Activated naive CD4-positive, alpha-beta T cell treated with anti-CD3 and anti-CD28 coated beads for 36 hours (primary cell): ENCODE measurements at regions not wholly inside any gene's neighbourhood (a gene's known extent, or its start where the extent isn't known, plus 50 kb on each side); places are given as distances from the start of the nearest gene placed in this dataset.

Experiments
- CTCF ChIA-PET: fragments of 350-600 bp; sonication (Branson Sonifier 250); formaldehyde crosslinking; loops from one replicate; lab custom pipeline; 2021; ENCODE audit warnings: antibody characterized with exemption; lab: Charles Lee
- DNase-seq: peaks from one replicate; pipeline ENCODE4 v3.0.0-alpha.2; 2020
- H3K27ac Mint-ChIP-seq: one replicate; pipeline ENCODE4 v1.8.0; 2021; ENCODE audit warnings: mild to moderate bottlenecking, mixed read lengths
- H3K27me3 Mint-ChIP-seq: one replicate; pipeline ENCODE4 v1.8.0; 2021; ENCODE audit warnings: low read depth, mixed read lengths
- H3K36me3 Mint-ChIP-seq: one replicate; pipeline ENCODE4 v1.8.0; 2021; ENCODE audit warnings: low read depth, mixed read lengths
- H3K4me1 Mint-ChIP-seq: one replicate; pipeline ENCODE4 v1.8.0; 2021; ENCODE audit warnings: low read depth, mixed read lengths
- H3K4me3 Mint-ChIP-seq: one replicate; pipeline ENCODE4 v1.8.0; 2021; ENCODE audit warnings: mild to moderate bottlenecking, moderate library complexity, mixed read lengths
- H3K9me3 Mint-ChIP-seq: one replicate; pipeline ENCODE4 v1.8.0; 2021; ENCODE audit warnings: mixed read lengths
- intact Hi-C: fragments of 100-400 bp; cut with micrococcal nuclease; formaldehyde crosslinking; loops from one replicate; pipeline ENCODE4 v1.15.1; 2023

DNA sequence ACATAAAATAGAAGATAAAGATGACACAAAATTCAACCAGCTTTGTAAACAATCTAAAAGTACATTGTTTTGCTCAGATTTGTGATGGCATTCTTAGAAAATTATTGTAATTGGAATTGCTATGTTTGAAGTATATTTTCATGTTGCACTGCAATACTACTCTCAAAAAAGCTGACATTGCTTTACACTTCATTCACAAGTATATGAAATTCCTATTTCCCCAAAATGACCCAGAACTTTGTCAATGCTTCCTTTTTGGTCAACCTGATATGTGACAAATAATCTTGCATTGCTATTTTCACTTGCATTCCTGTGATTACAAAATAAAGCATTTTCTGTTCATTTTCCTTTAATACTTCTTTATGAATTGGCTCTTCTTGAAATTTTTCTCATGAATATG, 104.1 kb upstream of the BMP5 start:
- H3K27me3 Mint-ChIP-seq: no peaks in the 10 kb centered on the region
- CTCF ChIA-PET: interaction anchor here (0.6 to 1.2 kb wide), 2 partner anchors 8 to 614 kb away, joined by 3 read pairs; no protein-coding TSS in a partner anchor
- H3K27ac Mint-ChIP-seq: no peak overlapping the region
- intact Hi-C loops: no loop called here
- H3K9me3 Mint-ChIP-seq: no peaks in the 10 kb centered on the region
- no peak for DNase-seq
- H3K4me1 Mint-ChIP-seq: no peaks in the 10 kb centered on the region
- H3K36me3 Mint-ChIP-seq: no peaks in the 10 kb centered on the region
- H3K4me3 Mint-ChIP-seq: no peak overlapping the region

- intact Hi-C loops: no loop called here
- no peak for DNase-seq
- Mint-ChIP-seq H3K9me3 (no peaks in the 10 kb centered on the region), H3K4me1 (no peaks in the 10 kb centered on the region), H3K27me3 (no peaks in the 10 kb centered on the region), H3K36me3 (no peaks in the 10 kb centered on the region), H3K27ac (no peak overlapping the region), H3K4me3 (no peak overlapping the region)
- CTCF ChIA-PET: interaction anchor here (0.7 to 1.2 kb wide), 2 partner anchors 10 to 1165 kb away, joined by 3 read pairs; no protein-coding TSS in a partner anchor
These were observed 102.7 kb upstream of the BMP5 start for GRCh38 chr6:55977959-55978665.

- Mint-ChIP-seq H3K4me1 (no peaks in the 10 kb centered on the region), H3K27me3 (no peaks in the 10 kb centered on the region), H3K9me3 (no peaks in the 10 kb centered on the region), H3K4me3 (no peak overlapping the region), H3K36me3 (no peaks in the 10 kb centered on the region), H3K27ac (no peak overlapping the region)
- no peak for DNase-seq
- CTCF ChIA-PET: no interaction called here
- intact Hi-C loops: no loop called here
These were observed 99.3 kb upstream of the BMP5 start for GRCh38 chr6:55974688-55975087.

DNA sequence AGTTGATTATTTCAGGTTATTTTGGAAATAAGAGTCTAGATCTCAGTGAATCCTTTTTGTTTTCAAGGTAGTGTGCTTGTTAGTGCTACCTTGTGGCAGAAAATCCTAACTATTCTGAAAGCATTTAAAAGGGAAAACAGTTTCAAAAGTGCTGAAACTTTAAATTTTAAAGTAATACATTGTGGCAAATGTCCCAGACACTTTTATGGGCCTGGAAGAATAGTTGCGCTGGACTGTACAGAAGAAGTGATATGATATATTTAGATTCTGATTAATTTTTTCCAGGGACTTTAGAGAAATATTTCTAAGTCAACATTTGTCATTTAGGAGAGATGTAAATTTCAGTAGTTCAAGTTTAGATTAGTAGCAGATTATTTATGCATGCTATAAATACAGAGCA, 96.7 kb upstream of the BMP5 start:
- intact Hi-C loops: no loop called here
- Mint-ChIP-seq H3K9me3 (no peaks in the 10 kb centered on the region), H3K27me3 (no peaks in the 10 kb centered on the region), H3K4me1 (no peaks in the 10 kb centered on the region), H3K27ac (no peak overlapping the region), H3K4me3 (no peak overlapping the region), H3K36me3 (no peaks in the 10 kb centered on the region)
- no peak for DNase-seq
- CTCF ChIA-PET: no interaction called here

DNA sequence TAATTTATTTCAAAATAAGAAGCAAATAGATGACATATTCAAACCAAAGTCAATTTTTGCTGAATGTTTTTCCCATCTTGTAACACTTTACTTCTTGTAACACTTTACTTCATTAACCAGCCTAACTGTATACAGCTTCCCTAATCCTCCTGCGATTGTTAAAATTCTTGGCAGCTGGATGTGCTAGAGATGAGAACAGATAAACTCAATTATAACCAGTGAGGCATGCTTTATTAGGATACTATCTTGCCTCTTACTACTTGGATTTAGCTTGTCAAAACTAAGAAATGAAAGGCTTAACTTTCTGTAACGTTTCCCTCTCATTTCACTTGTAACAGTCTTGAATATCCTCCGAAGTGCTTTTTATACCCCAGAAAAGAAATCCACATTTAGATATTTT, 94.1 kb upstream of the BMP5 start:
- CTCF ChIA-PET: no interaction called here
- no peaks in the 10 kb centered on the region for H3K4me1 Mint-ChIP-seq
- no peak overlapping the region for H3K27ac Mint-ChIP-seq
- H3K9me3 Mint-ChIP-seq: no peaks in the 10 kb centered on the region
- intact Hi-C loops: no loop called here
- no peak for DNase-seq
- no peaks in the 10 kb centered on the region for H3K36me3 Mint-ChIP-seq
- no peaks in the 10 kb centered on the region for H3K27me3 Mint-ChIP-seq
- H3K4me3 Mint-ChIP-seq: no peak overlapping the region

GRCh38 chr6:55968926-55969325, 93.5 kb upstream of the BMP5 start:
- CTCF ChIA-PET: no interaction called here
- Mint-ChIP-seq H3K27ac (no peak overlapping the region), H3K4me1 (no peaks in the 10 kb centered on the region), H3K4me3 (no peak overlapping the region), H3K36me3 (no peaks in the 10 kb centered on the region), H3K9me3 (no peaks in the 10 kb centered on the region), H3K27me3 (no peaks in the 10 kb centered on the region)
- DNase-seq: no peak
- intact Hi-C loops: no loop called here

GRCh38 chr6:55964136-55964535, 88.7 kb upstream of the BMP5 start:
- Mint-ChIP-seq H3K36me3 (no peaks in the 10 kb centered on the region), H3K27ac (no peak overlapping the region), H3K4me1 (no peaks in the 10 kb centered on the region), H3K9me3 (no peaks in the 10 kb centered on the region), H3K27me3 (no peaks in the 10 kb centered on the region), H3K4me3 (no peak overlapping the region)
- no peak for DNase-seq
- CTCF ChIA-PET: no interaction called here
- intact Hi-C loops: no loop called here

DNA sequence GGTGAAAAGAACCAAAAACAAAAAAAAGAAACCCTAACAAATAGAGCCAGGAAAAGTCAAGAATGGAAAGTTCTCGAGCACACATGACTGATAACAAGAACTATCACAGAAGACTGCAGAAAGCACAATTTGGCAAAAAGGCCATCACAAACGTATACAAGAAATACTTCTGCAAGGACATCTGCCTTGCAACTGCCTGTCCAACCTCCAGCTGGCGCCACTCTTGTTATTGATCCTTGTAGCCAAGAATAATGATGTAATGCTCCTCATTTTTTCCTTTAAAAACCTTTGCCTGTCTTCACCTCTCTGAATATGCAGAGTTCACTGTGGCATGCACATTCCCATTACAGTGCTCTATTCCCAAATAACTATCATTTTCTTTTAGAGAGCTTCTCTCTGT, 87.9 kb upstream of the BMP5 start:
- no peak for DNase-seq
- Mint-ChIP-seq H3K36me3 (no peaks in the 10 kb centered on the region), H3K9me3 (no peaks in the 10 kb centered on the region), H3K27me3 (no peaks in the 10 kb centered on the region), H3K4me1 (no peaks in the 10 kb centered on the region), H3K27ac (no peak overlapping the region), H3K4me3 (no peak overlapping the region)
- intact Hi-C loops: no loop called here
- CTCF ChIA-PET: no interaction called here

DNA sequence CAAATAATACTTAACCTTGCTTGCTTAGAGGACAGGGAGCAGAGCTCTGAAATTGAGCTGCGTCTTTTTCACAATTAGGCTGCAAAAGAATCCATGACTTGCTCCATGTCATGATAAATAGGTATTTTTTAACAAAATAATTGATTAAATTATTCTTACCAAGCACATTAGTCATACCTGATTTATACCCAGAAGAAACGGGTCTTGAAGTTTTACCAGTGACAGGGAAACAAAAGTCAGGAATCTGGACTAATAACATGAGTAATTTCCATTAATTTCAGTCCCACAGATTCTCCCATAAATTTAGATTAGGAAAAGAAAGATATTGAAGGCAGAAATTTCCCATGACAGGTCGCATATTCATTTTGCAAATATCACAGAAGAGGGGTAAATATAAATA, 85.0 kb upstream of the BMP5 start:
- Mint-ChIP-seq H3K36me3 (no peaks in the 10 kb centered on the region), H3K4me3 (no peak overlapping the region), H3K27me3 (no peaks in the 10 kb centered on the region), H3K9me3 (no peaks in the 10 kb centered on the region), H3K4me1 (no peaks in the 10 kb centered on the region), H3K27ac (no peak overlapping the region)
- DNase-seq: no peak
- intact Hi-C loops: no loop called here
- CTCF ChIA-PET: no interaction called here

GRCh38 chr6:55958790-55959189, 83.4 kb upstream of the BMP5 start:
- H3K27me3 Mint-ChIP-seq: no peaks in the 10 kb centered on the region
- intact Hi-C loops: loop anchor here (10.0 kb wide), 1 partner anchor 684 kb away; no protein-coding TSS in a partner anchor
- no peaks in the 10 kb centered on the region for H3K4me1 Mint-ChIP-seq
- CTCF ChIA-PET: no interaction called here
- no peaks in the 10 kb centered on the region for H3K36me3 Mint-ChIP-seq
- H3K27ac Mint-ChIP-seq: no peak overlapping the region
- H3K4me3 Mint-ChIP-seq: no peak overlapping the region
- no peaks in the 10 kb centered on the region for H3K9me3 Mint-ChIP-seq
- DNase-seq: no peak

DNA sequence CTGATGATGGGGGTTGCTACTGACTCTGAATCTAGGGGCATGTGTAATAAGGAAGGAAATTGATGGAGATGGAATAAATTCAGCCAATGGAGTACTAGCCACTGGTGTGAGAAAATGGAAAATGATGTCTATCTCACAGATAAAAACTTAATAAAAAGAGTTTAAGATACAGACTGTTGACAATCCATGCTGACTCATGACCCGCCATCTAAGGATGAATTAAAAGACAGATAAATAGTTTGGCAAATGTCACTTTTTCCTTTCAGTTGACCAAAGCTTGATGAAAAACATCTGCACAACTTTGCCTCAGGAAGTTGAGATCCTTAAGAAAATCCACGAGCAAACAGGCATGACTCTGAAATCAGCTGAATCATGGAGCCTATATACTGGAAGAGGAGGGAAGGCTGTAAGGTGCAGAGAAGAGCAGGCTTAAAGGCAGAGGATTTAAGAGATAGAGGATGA, 82.6 kb upstream of the BMP5 start:
- Mint-ChIP-seq H3K36me3 (no peaks in the 10 kb centered on the region), H3K27me3 (no peaks in the 10 kb centered on the region), H3K4me3 (no peak overlapping the region), H3K9me3 (no peaks in the 10 kb centered on the region), H3K4me1 (no peaks in the 10 kb centered on the region), H3K27ac (no peak overlapping the region)
- intact Hi-C loops: loop anchor here (10.0 kb wide), 1 partner anchor 683 kb away; no protein-coding TSS in a partner anchor
- CTCF ChIA-PET: no interaction called here
- DNase-seq: no peak

GRCh38 chr6:55955684-55956083, 80.3 kb upstream of the BMP5 start:
- Mint-ChIP-seq H3K27me3 (no peaks in the 10 kb centered on the region), H3K9me3 (peaks cover 2% of the 10 kb centered on the region), H3K36me3 (no peaks in the 10 kb centered on the region), H3K4me3 (no peak overlapping the region), H3K4me1 (no peaks in the 10 kb centered on the region), H3K27ac (no peak overlapping the region)
- no peak for DNase-seq
- CTCF ChIA-PET: no interaction called here
- intact Hi-C loops: loop anchor here (10.0 kb wide), 1 partner anchor 681 kb away; no protein-coding TSS in a partner anchor

- intact Hi-C loops: loop anchor here (10.0 kb wide), 1 partner anchor 680 kb away; no protein-coding TSS in a partner anchor
- Mint-ChIP-seq H3K4me3 (no peak overlapping the region), H3K4me1 (no peaks in the 10 kb centered on the region), H3K9me3 (peaks cover 2% of the 10 kb centered on the region), H3K27ac (no peak overlapping the region), H3K36me3 (no peaks in the 10 kb centered on the region), H3K27me3 (no peaks in the 10 kb centered on the region)
- DNase-seq: no peak
- CTCF ChIA-PET: no interaction called here
These were observed 79.0 kb upstream of the BMP5 start for GRCh38 chr6:55954436-55954835.
